ENCODE measurements at regions not wholly inside any gene's neighbourhood (a gene's known extent, or its start where the extent isn't known, plus 50 kb on each side); places are given as distances from the start of the nearest gene placed in this dataset.

DNA sequence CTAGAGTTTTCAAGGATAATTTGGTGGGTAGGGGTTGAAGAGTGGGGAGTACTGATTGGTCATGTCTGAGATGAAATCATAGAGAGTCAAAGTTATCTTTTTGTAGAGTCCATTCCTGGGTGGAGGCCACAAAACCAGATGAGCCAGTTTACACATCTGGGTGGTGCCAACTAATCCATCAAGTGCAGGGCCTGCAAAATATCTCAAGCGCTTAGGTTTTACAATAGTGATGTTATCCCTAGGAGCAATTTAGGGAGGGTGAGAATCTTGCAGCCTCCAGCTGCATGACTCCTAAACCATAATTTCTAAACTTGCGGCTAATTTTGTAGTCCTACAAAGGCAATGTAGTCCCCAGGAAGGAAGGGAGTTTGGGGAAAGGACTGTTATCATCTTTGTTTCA is 988.3 kb upstream of the LCORL start:
- TF ChIP-seq SIN3A (IDR thresholded peaks at IDR 0.05; ENCODE audit: borderline replicate concordance, insufficient read depth, low read depth, low read length), result no peak
- TF ChIP-seq, protein P1, sequence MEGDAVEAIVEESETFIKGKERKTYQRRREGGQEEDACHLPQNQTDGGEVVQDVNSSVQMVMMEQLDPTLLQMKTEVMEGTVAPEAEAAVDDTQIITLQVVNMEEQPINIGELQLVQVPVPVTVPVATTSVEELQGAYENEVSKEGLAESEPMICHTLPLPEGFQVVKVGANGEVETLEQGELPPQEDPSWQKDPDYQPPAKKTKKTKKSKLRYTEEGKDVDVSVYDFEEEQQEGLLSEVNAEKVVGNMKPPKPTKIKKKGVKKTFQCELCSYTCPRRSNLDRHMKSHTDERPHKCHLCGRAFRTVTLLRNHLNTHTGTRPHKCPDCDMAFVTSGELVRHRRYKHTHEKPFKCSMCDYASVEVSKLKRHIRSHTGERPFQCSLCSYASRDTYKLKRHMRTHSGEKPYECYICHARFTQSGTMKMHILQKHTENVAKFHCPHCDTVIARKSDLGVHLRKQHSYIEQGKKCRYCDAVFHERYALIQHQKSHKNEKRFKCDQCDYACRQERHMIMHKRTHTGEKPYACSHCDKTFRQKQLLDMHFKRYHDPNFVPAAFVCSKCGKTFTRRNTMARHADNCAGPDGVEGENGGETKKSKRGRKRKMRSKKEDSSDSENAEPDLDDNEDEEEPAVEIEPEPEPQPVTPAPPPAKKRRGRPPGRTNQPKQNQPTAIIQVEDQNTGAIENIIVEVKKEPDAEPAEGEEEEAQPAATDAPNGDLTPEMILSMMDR (IDR thresholded peaks at IDR 0.05), result no peak
- TF ChIP-seq POLR2AphosphoS5 (IDR thresholded peaks at IDR 0.05; ENCODE audit: low read depth, low read length), result no peak
- no peak for TF ChIP-seq TCF7L2 (IDR thresholded peaks at IDR 0.05; ENCODE audit: low read depth, low read length)
- no peak for TF ChIP-seq REST (IDR thresholded peaks at IDR 0.05; ENCODE audit: insufficient read depth in 1 of 2, low read depth in 2 of 2, low read length in 1 of 2)

Data from Panc1 (cell line).